ENCODE measurements at regions not wholly inside any gene's neighbourhood (a gene's known extent, or its start where the extent isn't known, plus 50 kb on each side); places are given as distances from the start of the nearest gene placed in this dataset.
A peak's percentile ranks its signal among the peaks of the same experiment; 100 is the strongest.
"Not testable (repeated sequence)": the region's sequence is repeated elsewhere in the genome, so short reads cannot be mapped to it uniquely, and the experiment has no call there.

DNA sequence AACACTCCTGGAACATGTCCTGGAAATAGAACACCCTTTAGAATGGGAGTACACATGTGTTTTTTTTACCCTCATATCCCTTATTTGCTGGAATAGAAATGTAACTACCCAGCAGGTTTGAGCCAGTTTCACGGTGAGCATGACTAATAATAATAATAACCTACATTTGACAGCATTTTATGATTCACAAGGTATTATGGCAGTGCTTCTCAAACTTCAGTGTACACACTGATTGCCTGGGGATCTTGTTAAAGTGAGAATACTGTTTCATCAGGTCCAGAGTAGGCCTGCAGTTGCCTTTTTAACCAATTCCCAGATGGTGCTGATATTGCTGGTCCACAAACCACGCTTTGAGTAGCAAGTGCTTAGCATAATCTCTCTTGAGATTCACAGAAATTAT is 63.9 kb downstream of the NFKBIZ start:
- DNase-seq: no peak

DNA sequence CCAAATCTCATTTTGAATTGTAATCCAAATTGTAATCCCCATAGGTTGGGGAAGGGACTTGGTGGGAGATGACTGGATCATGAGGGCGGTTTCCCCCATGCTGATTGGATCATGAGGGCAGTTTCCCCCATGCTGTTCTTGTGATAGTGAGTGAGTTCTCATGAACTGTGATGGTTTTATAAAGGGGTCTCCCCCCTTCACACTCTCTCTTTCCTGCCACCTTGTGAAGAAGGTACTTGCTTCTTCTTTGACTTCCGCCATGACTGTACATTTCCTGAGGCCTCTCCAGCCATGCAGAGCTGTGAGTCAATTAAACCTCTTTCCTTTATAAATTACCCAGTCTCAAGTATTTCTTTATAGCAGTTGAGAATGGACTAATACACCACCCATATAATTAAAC is 68.4 kb downstream of the NFKBIZ start:
- not testable (repeated sequence) for DNase-seq

GRCh38 chr3:101922151-101922725 is 72.9 kb downstream of the NFKBIZ start:
- DNase-seq: peak; percentile 82

DNA sequence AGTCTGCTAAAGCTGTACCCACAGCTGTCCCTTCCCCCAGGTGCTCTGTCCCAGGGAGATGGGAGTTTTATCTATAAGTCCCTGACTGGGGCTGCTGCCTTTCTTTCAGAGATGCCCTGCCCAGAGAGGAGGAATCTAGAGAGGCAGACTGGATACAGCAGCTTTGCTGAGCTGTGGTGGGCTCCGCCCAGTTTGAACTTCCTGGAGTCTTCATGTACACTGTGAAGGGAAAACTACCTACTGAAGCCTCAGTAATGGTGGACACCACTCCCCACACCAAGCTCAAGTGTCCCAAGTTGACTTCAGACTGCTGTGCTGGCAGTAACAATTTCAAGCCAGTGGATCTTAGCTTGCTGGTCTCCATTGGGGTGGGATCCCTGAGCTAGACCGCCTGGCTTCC is 75.3 kb downstream of the NFKBIZ start:
- not testable (repeated sequence) for DNase-seq

- not testable (repeated sequence) for DNase-seq
Measured at GRCh38 chr3:101925124-101925523, 75.8 kb downstream of the NFKBIZ start.

DNA sequence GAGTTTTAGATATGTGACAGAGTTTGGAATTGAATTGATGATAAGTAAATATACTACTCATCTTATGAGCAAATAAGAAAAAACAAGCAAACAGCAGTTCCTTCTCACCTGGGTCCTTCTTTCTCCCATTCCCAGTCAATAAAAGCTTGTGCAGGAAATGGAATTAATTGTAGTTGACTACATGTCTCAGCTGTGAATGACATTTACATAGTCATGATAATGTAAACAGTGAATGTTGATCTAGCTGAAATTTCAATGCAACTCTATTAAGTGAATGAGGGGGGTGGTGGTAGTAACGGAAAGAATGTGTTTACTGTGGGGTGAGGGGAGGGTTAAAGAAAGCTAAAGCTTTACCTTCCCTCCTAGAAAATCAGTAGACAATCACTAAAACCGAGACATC is 76.2 kb downstream of the NFKBIZ start:
- DNase-seq: no peak

DNA sequence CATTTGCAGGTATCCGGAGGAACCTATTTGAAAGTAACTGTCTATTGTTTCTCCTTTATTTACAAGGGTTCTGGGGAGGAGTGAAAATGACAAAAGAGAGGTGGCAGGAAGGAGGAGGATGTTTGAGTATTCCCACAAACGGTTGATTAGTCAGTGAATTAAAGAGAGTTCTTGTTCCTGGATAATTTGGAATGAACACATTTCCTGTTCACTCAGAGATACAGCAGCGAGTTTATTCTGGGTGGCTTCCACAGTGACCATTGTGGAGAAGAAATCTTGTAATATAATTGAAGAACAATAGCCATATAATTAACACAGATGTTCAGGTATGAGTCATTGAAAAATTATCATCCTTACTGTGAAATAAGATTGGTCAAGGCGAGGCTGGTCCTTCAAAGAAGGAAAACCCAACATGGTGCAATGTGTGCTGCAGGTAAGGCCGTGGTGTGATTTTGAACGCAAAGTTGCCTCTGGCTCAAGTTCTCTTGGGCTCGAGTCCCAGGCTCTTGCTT is 77.3 kb downstream of the NFKBIZ start:
- DNase-seq: no peak

DNA sequence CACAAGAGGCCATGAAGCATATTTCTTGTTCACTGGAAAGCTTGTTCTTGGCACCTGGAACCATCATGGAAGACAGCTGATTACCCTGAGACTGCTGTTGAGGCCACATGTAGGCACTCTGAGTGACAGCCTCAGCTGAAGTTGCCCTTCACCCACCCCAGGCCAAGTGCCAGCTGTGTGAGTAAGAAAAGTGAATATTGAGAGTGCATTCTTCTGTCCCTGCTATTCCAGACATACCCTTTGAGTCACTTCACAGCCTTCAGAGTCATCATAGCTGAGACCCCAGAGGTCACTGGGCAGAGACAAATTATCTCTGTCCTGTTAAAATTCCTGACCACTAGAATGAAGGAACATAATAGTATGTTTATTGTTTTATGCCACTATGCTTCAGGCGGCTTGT is 79.6 kb downstream of the NFKBIZ start:
- no peak for DNase-seq

DNA sequence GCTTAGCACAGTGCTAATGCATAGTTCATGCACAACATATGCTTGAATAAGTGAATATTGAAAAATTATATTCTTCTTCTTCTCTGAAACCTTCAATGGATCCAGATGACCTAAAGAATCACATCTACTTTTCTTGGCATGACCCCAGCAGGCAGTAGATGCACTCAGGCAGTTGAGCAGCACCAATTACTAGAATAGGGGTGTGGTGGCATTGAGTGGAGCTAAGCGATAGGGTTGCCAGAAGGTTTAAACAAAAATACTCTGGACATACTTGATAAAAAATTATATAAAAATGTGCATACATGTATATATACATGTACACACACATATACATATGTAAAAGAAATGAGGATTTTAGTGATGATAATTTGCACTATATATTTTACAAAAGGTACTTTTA is 81.8 kb downstream of the NFKBIZ start:
- no peak for DNase-seq

GRCh38 chr3:101932326-101933068 is 83.2 kb downstream of the NFKBIZ start:
- DNase-seq: no peak

GRCh38 chr3:101936419-101937356 is 87.4 kb downstream of the NFKBIZ start:
- DNase-seq: peak; percentile 91

- peak; percentile 46 for DNase-seq
Measured at GRCh38 chr3:101938262-101938847, 89.0 kb downstream of the NFKBIZ start.

GRCh38 chr3:101939361-101940049 is 90.2 kb downstream of the NFKBIZ start:
- no peak for DNase-seq

- DNase-seq: no peak
Measured at GRCh38 chr3:101940521-101941317, 91.4 kb downstream of the NFKBIZ start.

DNA sequence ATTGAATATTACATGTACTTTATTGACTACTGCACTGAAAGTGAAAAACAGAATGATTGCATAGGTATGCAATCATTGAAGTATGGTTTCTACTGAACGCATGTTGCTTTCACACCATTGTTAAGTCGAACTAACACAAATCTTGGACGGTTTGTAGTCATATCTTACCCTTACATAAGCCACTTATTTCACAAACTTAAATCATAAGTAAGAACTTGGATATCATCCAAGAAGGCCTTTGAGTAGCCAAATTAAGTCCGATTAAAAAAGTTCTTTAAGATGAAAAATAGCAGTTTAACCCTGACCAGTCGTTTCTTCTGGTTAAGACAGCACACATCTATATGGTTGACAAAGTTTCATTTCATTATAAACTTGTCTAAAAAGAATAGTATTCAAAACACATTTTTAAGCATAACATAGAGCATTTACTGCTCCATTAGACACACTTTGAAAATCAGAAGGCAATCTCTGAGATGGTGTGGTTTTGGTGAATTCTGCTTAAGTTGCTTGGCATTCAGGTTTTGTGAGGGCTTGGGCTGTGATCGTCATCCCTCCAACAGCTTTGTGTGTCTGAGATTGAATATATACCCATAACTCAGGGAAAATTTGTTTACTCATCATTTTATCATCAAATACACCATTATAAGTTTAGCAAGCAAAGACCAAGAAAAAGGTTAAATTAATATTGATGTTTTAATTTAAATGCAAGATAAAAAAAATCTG is 92.2 kb downstream of the NFKBIZ start:
- DNase-seq: no peak

DNA sequence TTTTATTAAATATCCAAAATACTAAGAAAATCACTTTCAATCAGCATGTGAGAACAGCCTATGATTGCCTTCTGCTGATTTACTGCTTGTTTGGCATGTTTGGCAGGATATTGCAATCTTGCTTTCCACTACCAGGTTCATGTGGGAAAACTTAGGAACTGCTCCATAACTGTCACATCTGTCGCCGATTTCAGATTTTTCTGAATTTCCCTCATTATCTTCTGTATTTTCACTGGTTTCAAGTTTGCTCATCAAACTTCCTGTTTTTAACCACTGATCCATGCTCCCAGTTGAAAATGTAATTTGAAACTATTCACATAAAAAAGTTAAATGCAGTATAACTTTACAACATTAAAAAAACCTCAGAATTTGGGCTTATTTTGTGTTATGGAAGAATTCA is 93.0 kb downstream of the NFKBIZ start:
- no peak for DNase-seq

DNA sequence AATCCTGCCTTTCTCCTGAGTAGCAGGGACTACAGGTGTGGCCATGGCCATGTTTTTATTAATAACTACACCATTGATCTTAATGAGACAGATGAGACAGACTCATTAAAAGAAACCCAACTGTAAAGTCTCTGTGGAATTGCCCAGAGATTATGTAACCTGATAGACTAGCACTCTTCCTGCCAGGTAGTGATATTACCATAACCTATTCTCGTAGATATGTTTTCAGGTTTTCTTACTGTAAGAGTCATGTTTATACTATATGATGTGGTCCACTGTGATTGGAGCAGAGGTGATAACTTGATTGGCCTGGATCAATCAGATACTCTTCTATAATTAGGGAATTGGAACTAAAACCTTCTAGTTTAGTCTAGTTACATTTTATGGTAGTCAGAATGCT is 93.7 kb downstream of the NFKBIZ start:
- peak; percentile 41 for DNase-seq

DNA sequence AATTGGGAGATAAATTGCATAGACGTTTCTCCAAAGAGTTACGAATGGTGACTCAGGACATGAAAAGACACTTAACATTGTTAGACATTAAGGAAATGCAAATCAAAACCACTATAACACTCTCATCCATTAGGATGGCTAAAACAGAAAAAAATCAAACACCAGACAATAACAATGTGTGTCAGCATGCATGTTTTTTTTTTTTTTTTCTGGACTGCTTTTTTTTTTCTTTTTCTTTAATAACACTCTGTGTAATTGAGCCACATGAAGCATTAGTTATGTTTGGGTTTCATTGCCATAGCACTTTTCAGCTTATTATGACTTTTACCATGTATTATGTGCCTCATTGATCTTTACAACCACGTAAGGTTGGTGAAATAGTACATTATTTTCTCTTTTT is 95.0 kb downstream of the NFKBIZ start:
- DNase-seq: no peak

- no peak for DNase-seq
Measured at GRCh38 chr3:101945980-101946379, 96.7 kb downstream of the NFKBIZ start.

DNA sequence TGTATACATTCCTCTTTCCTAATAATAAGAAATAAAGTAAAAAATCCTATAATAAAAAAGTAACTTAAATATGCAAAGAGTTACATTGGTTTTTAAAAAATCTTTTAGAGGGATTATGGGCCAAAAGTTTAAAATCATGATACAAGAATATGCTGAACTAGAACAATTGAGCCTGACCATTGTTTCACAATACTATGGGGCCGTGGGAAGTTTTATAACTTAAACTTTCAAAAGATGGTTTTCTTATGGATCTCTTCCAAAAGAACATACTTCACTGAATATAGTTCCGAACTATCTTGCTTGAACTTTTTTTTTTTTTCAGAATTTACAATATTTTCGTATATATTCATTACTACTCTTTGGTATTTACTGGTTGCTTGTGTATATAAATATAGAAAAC is 97.6 kb downstream of the NFKBIZ start:
- DNase-seq: no peak

DNA sequence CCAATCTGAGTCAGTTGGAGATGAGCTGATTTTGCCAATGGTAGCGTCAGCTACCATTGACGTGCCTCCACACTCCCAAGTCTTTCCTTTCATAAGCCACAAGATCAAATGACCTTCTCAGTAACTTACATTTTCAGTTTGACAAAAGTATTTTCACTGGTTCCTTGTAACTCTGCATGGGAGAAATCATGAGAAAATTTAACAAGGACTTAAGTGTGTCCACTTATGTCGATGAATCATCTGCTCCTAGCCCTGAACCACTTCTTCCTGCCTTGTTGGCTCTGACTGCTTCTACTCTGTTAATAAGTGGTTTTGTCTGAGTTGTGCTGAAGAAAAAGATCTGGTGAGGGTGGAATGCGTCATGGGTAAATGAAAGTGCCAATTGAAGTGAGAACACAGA is 101.2 kb downstream of the NFKBIZ start:
- peak; percentile 66 for DNase-seq
